HEK293 (cell line): ENCODE measurements at regions not wholly inside any gene's neighbourhood (a gene's known extent, or its start where the extent isn't known, plus 50 kb on each side); places are given as distances from the start of the nearest gene placed in this dataset.
A peak's percentile ranks its signal among the peaks of the same experiment; 100 is the strongest.

Source experiments
- CTCF ChIA-PET: fragments of 350-600 bp; formaldehyde crosslinking; extraction: SDS; loops from one replicate; lab custom pipeline; 2021; ENCODE audit warnings: antibody characterized with exemption; lab: Yijun Ruan, JAX
- POLR2A ChIA-PET: fragments of 300-600 bp; formaldehyde crosslinking; extraction: SDS; loops from one replicate; lab custom pipeline; 2020; ENCODE audit warnings: antibody characterized with exemption, inconsistent platforms; lab: Yijun Ruan, JAX
- H3K27ac ChIP-seq: fragments of 200-500 bp; sonication (Bioruptor generic); 2 replicates; pipeline ENCODE4 v1.5.1; 2014; ENCODE audit warnings: low read depth, low read length, control low read depth, inconsistent platforms; ENCODE audit errors: extremely low read depth
- H3K36me3 ChIP-seq, 2 experiments: fragments of 200-500 bp in 1 of 2; sonication (Bioruptor generic) in 1 of 2; 1 replicate in 1 of 2; 2 replicates in 1 of 2; pipeline ENCODE4 v1.5.1; 2014 to 2017; ENCODE audit warnings: inconsistent platforms in 2 of 2, low read length in 2 of 2; ENCODE audit not compliant: control insufficient read depth in 2 of 2, insufficient read depth in 1 of 2
- H3K4me1 ChIP-seq: fragments of 200-500 bp; sonication (Bioruptor generic); 2 replicates; pipeline ENCODE4 v1.5.1; 2014; ENCODE audit warnings: mild to moderate bottlenecking, low read length, inconsistent platforms; ENCODE audit not compliant: control insufficient read depth, insufficient read depth
- H3K4me3 ChIP-seq: 2 replicates; pipeline ENCODE4 v1.5.1; 2011; ENCODE audit warnings: low read depth, mild to moderate bottlenecking, control low read depth, low read length, moderate library complexity
- H3K9me3 ChIP-seq: fragments of 200-500 bp; sonication (Bioruptor generic); 2 replicates; pipeline ENCODE4 v1.5.1; 2014; ENCODE audit warnings: low read depth, low read length, inconsistent platforms; ENCODE audit not compliant: control insufficient read depth, insufficient read depth
- GLI4 ChIP-seq: fragments of 450-650 bp; formaldehyde crosslinking; IDR thresholded peaks from 2 replicates; pipeline ENCODE4 v1.5.1; 2016; ENCODE audit warnings: missing biosample characterization, missing genetic modification characterization
- IKZF3 ChIP-seq: fragments of 450-650 bp; IDR thresholded peaks from 2 replicates; pipeline ENCODE4 v1.5.0; 2018; ENCODE audit warnings: missing biosample characterization, mild to moderate bottlenecking, missing genetic modification characterization, moderate library complexity
- KLF10 ChIP-seq: fragments of 450-650 bp; IDR thresholded peaks from 2 replicates; pipeline ENCODE4 v1.5.1; 2018; ENCODE audit warnings: missing biosample characterization, mild to moderate bottlenecking, missing genetic modification characterization
- KLF9 ChIP-seq: fragments of 450-650 bp; formaldehyde crosslinking; IDR thresholded peaks from 2 replicates; pipeline ENCODE4 v1.5.1; 2016; ENCODE audit warnings: missing biosample characterization, missing genetic modification characterization, low read depth
- PRDM1 ChIP-seq: fragments of 450-650 bp; formaldehyde crosslinking; IDR thresholded peaks from 2 replicates; pipeline ENCODE4; 2016; ENCODE audit warnings: missing biosample characterization, missing genetic modification characterization
- SCRT2 ChIP-seq: fragments of 450-650 bp; formaldehyde crosslinking; IDR thresholded peaks from 2 replicates; pipeline ENCODE4 v1.5.1; 2016; ENCODE audit warnings: missing biosample characterization, missing genetic modification characterization
- ZBTB20 ChIP-seq: fragments of 450-650 bp; formaldehyde crosslinking; IDR thresholded peaks from 2 replicates; pipeline ENCODE4 v1.5.1; 2016; ENCODE audit warnings: missing biosample characterization, missing genetic modification characterization
- ZIC2 ChIP-seq: fragments of 450-650 bp; formaldehyde crosslinking; IDR thresholded peaks from 2 replicates; pipeline ENCODE4 v1.5.1; 2016; ENCODE audit warnings: missing biosample characterization, missing genetic modification characterization
- ZNF121 ChIP-seq: fragments of 450-650 bp; formaldehyde crosslinking; IDR thresholded peaks from 2 replicates; pipeline ENCODE4 v1.5.1; 2016; ENCODE audit warnings: missing biosample characterization, missing genetic modification characterization
- ZNF169 ChIP-seq: fragments of 450-650 bp; formaldehyde crosslinking; IDR thresholded peaks from 2 replicates; pipeline ENCODE4 v1.5.1; 2016; ENCODE audit warnings: missing biosample characterization, missing genetic modification characterization
- ZNF19 ChIP-seq: fragments of 450-650 bp; formaldehyde crosslinking; IDR thresholded peaks from 2 replicates; pipeline ENCODE4; 2016; ENCODE audit warnings: missing biosample characterization, missing genetic modification characterization, low read depth
- ZNF211 ChIP-seq: fragments of 450-650 bp; formaldehyde crosslinking; IDR thresholded peaks from 2 replicates; pipeline ENCODE4 v1.5.1; 2016; ENCODE audit warnings: low read depth, missing biosample characterization, missing genetic modification characterization
- ZNF24 ChIP-seq: fragments of 450-650 bp; formaldehyde crosslinking; IDR thresholded peaks from 2 replicates; pipeline ENCODE4 v1.5.1; 2016; ENCODE audit warnings: missing biosample characterization, missing genetic modification characterization
- ZNF423 ChIP-seq: fragments of 450-650 bp; formaldehyde crosslinking; IDR thresholded peaks from 2 replicates; pipeline ENCODE4 v1.5.1; 2016; ENCODE audit warnings: missing biosample characterization, missing genetic modification characterization
- ZNF426 ChIP-seq: fragments of 450-650 bp; formaldehyde crosslinking; IDR thresholded peaks from 2 replicates; pipeline ENCODE4 v1.5.1; 2017; ENCODE audit warnings: missing biosample characterization, missing genetic modification characterization, mild to moderate bottlenecking, inconsistent platforms, moderate library complexity
- ZNF548 ChIP-seq: fragments of 450-650 bp; formaldehyde crosslinking; IDR thresholded peaks from 2 replicates; pipeline ENCODE4 v1.5.1; 2016; ENCODE audit warnings: missing biosample characterization, missing genetic modification characterization
- ZNF555 ChIP-seq: fragments of 450-650 bp; formaldehyde crosslinking; conservative IDR thresholded peaks from 2 replicates; pipeline ENCODE4 v1.5.1; 2017; ENCODE audit warnings: missing biosample characterization, mild to moderate bottlenecking, missing genetic modification characterization, inconsistent platforms
- ZNF561 ChIP-seq: fragments of 450-650 bp; IDR thresholded peaks from 2 replicates; pipeline ENCODE4 v1.5.1; 2018; ENCODE audit warnings: missing biosample characterization, missing genetic modification characterization, borderline replicate concordance
- ZNF580 ChIP-seq: fragments of 450-650 bp; formaldehyde crosslinking; IDR thresholded peaks from 2 replicates; pipeline ENCODE4 v1.5.1; 2016; ENCODE audit warnings: missing biosample characterization, missing genetic modification characterization
- ZNF624 ChIP-seq: fragments of 450-650 bp; formaldehyde crosslinking; IDR thresholded peaks from 2 replicates; pipeline ENCODE4 v1.5.1; 2017; ENCODE audit warnings: missing biosample characterization, missing genetic modification characterization
- ZNF692 ChIP-seq: fragments of 450-650 bp; formaldehyde crosslinking; IDR thresholded peaks from 2 replicates; pipeline ENCODE4 v1.5.1; 2016; ENCODE audit warnings: missing biosample characterization, missing genetic modification characterization
- ZNF776 ChIP-seq: fragments of 450-650 bp; formaldehyde crosslinking; IDR thresholded peaks from 2 replicates; pipeline ENCODE4 v1.5.0; 2017; ENCODE audit warnings: missing biosample characterization, missing genetic modification characterization, borderline replicate concordance
- TF ChIP-seq, protein P1 (sequence below): fragments of 450-650 bp; formaldehyde crosslinking; IDR thresholded peaks from 2 replicates; pipeline ENCODE4 v1.5.1; 2016; ENCODE audit warnings: missing biosample characterization, missing genetic modification characterization
- TF ChIP-seq, protein P2 (sequence below): fragments of 450-650 bp; formaldehyde crosslinking; IDR thresholded peaks from 2 replicates; pipeline ENCODE4 v1.5.1; 2017; ENCODE audit warnings: missing biosample characterization, missing genetic modification characterization

- no peak overlapping the region for H3K27ac ChIP-seq
- ChIA-PET CTCF (interaction anchor here (0.7 to 5.6 kb wide), 7 partner anchors 16 to 321 kb away, joined by 3 to 52 read pairs (median 5); no protein-coding TSS in a partner anchor), POLR2A (no interaction called here)
- TF ChIP-seq ZIC2, result peak; percentile 14; the same call in 1 of the 2 replicates
- TF ChIP-seq ZNF561 (tag by site-specific recombination), result no peak
- TF ChIP-seq GLI4, result no peak
- TF ChIP-seq PRDM1, result no peak
- no peak for TF ChIP-seq ZNF555
- TF ChIP-seq ZNF423 (tag by site-specific recombination), result no peak
- TF ChIP-seq, protein P1, sequence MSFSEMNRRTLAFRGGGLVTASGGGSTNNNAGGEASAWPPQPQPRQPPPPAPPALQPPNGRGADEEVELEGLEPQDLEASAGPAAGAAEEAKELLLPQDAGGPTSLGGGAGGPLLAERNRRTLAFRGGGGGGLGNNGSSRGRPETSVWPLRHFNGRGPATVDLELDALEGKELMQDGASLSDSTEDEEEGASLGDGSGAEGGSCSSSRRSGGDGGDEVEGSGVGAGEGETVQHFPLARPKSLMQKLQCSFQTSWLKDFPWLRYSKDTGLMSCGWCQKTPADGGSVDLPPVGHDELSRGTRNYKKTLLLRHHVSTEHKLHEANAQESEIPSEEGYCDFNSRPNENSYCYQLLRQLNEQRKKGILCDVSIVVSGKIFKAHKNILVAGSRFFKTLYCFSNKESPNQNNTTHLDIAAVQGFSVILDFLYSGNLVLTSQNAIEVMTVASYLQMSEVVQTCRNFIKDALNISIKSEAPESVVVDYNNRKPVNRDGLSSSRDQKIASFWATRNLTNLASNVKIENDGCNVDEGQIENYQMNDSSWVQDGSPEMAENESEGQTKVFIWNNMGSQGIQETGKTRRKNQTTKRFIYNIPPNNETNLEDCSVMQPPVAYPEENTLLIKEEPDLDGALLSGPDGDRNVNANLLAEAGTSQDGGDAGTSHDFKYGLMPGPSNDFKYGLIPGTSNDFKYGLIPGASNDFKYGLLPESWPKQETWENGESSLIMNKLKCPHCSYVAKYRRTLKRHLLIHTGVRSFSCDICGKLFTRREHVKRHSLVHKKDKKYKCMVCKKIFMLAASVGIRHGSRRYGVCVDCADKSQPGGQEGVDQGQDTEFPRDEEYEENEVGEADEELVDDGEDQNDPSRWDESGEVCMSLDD (tag by site-specific recombination), result no peak
- TF ChIP-seq ZNF580 (tag by site-specific recombination), result no peak
- H3K36me3 ChIP-seq, result no peaks in the 10 kb centered on the region
- no peak overlapping the region for H3K4me3 ChIP-seq
- H3K9me3 ChIP-seq, result no peaks in the 10 kb centered on the region
- H3K4me1 ChIP-seq, result no peaks in the 10 kb centered on the region
Measured at GRCh38 chr13:26498656-26499601, 58.6 kb upstream of the WASF3 start.

- H3K4me3 ChIP-seq, result no peak overlapping the region
- no peaks in the 10 kb centered on the region for H3K4me1 ChIP-seq
- TF ChIP-seq ZNF24 (tag by site-specific recombination) (no peak), ZNF169 (no peak), ZNF19 (no peak), KLF9 (no peak), ZNF121 (no peak), ZNF211 (no peak), SCRT2 (tag by site-specific recombination) (no peak), KLF10 (no peak), IKZF3 (tag by site-specific recombination) (no peak), ZBTB20 (no peak), ZNF548 (tag by site-specific recombination) (no peak), ZNF776 (tag by site-specific recombination) (no peak), ZNF426 (tag by site-specific recombination) (no peak), ZNF692 (no peak), ZNF624 (tag by site-specific recombination) (no peak)
- TF ChIP-seq, protein P2, sequence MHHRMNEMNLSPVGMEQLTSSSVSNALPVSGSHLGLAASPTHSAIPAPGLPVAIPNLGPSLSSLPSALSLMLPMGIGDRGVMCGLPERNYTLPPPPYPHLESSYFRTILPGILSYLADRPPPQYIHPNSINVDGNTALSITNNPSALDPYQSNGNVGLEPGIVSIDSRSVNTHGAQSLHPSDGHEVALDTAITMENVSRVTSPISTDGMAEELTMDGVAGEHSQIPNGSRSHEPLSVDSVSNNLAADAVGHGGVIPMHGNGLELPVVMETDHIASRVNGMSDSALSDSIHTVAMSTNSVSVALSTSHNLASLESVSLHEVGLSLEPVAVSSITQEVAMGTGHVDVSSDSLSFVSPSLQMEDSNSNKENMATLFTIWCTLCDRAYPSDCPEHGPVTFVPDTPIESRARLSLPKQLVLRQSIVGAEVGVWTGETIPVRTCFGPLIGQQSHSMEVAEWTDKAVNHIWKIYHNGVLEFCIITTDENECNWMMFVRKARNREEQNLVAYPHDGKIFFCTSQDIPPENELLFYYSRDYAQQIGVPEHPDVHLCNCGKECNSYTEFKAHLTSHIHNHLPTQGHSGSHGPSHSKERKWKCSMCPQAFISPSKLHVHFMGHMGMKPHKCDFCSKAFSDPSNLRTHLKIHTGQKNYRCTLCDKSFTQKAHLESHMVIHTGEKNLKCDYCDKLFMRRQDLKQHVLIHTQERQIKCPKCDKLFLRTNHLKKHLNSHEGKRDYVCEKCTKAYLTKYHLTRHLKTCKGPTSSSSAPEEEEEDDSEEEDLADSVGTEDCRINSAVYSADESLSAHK, result no peak
- H3K27ac ChIP-seq, result no peak overlapping the region
- ChIA-PET POLR2A (no interaction called here), CTCF (interaction anchor here (1.2 to 1.9 kb wide), 2 partner anchors 198 to 316 kb away, joined by 4 to 5 read pairs; no protein-coding TSS in a partner anchor)
- no peaks in the 10 kb centered on the region for H3K9me3 ChIP-seq
- H3K36me3 ChIP-seq, result no peaks in the 10 kb centered on the region
Measured at GRCh38 chr13:26500618-26501320, 56.7 kb upstream of the WASF3 start.
